CD4-positive, CD25-positive, alpha-beta regulatory T cell (primary cell): ENCODE measurements at regions not wholly inside any gene's neighbourhood (a gene's known extent, or its start where the extent isn't known, plus 50 kb on each side); places are given as distances from the start of the nearest gene placed in this dataset.
A peak's percentile ranks its signal among the peaks of the same experiment; 100 is the strongest.

ENCODE experiments used
- ATAC-seq, 2 donors: fragments of 150-1000 bp; cut with Tn5 transposase; one replicate each; pipeline ENCODE4 v1.10.0; 2021; ENCODE audit warnings: low read depth in 2 of 2, moderate number of reproducible peaks in 2 of 2, moderate library complexity in 1 of 2
- DNase-seq, 3 donors: peaks; one replicate each; pipeline versions ENCODE4 v3.0.0 to v3.0.0-alpha.2; 2012 to 2022; ENCODE audit warnings: mixed read lengths in 1 of 3
- H3K27ac ChIP-seq: one replicate; pipeline ENCODE4 v1.7.0; 2013; ENCODE audit warnings: mild to moderate bottlenecking, low read length; ENCODE audit not compliant: insufficient read depth, poor library complexity, severe bottlenecking
- H3K27me3 ChIP-seq: one replicate; pipeline ENCODE4 v1.7.0; 2013; ENCODE audit warnings: low read length; ENCODE audit not compliant: control insufficient read depth, insufficient read depth
- H3K36me3 ChIP-seq: one replicate; pipeline ENCODE4 v1.7.0; 2013; ENCODE audit warnings: mild to moderate bottlenecking, low read length, moderate library complexity; ENCODE audit not compliant: control insufficient read depth, insufficient read depth
- H3K4me1 ChIP-seq: 2 replicates; pipeline ENCODE4 v1.7.0; 2013; ENCODE audit warnings: mild to moderate bottlenecking, low read length; ENCODE audit not compliant: insufficient read depth, control insufficient read depth, poor library complexity, severe bottlenecking
- H3K4me3 ChIP-seq: one replicate; pipeline ENCODE4 v1.7.0; 2013; ENCODE audit warnings: low read depth, mild to moderate bottlenecking, low read length, moderate library complexity
- H3K9me3 ChIP-seq, 2 experiments: 1 replicate in 1 of 2; 2 replicates in 1 of 2; pipeline ENCODE4 v1.7.0; 2013; ENCODE audit warnings: low read length in 2 of 2, mild to moderate bottlenecking in 1 of 2, moderate library complexity in 1 of 2; ENCODE audit not compliant: control insufficient read depth in 2 of 2
- H3K27ac Mint-ChIP-seq, 3 donors: one replicate each; pipeline ENCODE4 v1.8.0; 2020 to 2022; ENCODE audit warnings: mild to moderate bottlenecking in 3 of 3, mixed read lengths in 3 of 3, moderate library complexity in 2 of 3
- H3K27me3 Mint-ChIP-seq: one replicate; pipeline ENCODE4 v1.8.0; 2022; ENCODE audit warnings: mild to moderate bottlenecking, mixed read lengths
- H3K36me3 Mint-ChIP-seq: one replicate; pipeline ENCODE4 v1.8.0; 2020; ENCODE audit warnings: mixed read lengths
- H3K4me1 Mint-ChIP-seq, 4 donors: one replicate each; pipeline ENCODE4 v1.8.0; 2020 to 2022; ENCODE audit warnings: mixed read lengths in 4 of 4, mild to moderate bottlenecking in 1 of 4
- H3K4me3 Mint-ChIP-seq, 4 donors: one replicate each; pipeline ENCODE4 v1.8.0; 2020 to 2022; ENCODE audit warnings: mild to moderate bottlenecking in 4 of 4, mixed read lengths in 4 of 4, moderate library complexity in 3 of 4
- H3K9me3 Mint-ChIP-seq, 7 donors: one replicate each; pipeline ENCODE4 v1.8.0; 2020 to 2022; ENCODE audit warnings: mixed read lengths in 7 of 7, mild to moderate bottlenecking in 3 of 7, moderate library complexity in 2 of 7

DNA sequence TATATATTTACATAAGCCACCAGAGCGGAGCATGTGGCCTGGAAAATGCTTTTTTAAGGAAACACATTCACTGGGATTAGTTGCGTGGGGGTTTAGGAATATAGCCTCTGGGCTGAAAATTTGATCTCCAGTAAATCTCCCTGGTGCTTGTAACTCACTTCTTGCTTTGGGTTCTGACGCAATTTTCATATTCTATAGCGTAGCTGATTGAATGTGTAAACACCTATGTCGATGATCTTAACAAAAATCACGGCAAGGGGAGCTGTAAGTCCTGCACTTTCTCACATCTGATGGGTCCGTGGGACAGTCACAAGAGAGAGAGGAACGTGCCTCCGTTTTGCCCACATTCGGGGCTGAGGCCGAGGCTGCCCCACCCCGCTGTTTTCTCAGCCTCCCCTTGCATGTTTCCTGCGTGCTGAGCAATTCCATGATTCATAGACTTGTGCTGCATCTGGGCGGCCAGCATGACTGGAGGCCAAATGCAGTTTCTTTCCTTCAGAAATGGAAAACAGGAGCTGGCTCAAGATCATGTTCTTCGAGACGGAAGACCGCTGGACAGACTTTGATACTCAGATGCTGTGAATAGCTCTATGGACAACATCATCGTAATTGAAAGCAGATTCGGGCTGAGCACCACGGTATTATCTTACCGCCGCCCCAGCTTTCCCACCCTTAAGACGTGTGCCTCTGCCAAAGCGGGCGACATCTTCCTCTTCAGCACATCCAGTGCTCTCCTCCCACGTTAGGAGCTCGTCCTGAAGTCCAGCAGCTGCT lies 109.2 kb downstream of the TMEM18 start:
- Histone ChIP-seq H3K27me3 (no peaks in the 10 kb centered on the region), H3K27ac (no peak overlapping the region), H3K4me1 (no peaks in the 10 kb centered on the region), H3K9me3 (no peaks in the 10 kb centered on the region), H3K36me3 (no peaks in the 10 kb centered on the region), H3K4me3 (no peak overlapping the region)
- Mint-ChIP-seq H3K4me1 (no peaks in the 10 kb centered on the region), H3K27ac (no peak overlapping the region), H3K9me3 (peaks cover 0 to 17% (median 5%) of the 10 kb centered on the region in 7 donors), H3K27me3 (peaks cover 4% of the 10 kb centered on the region), H3K4me3 (no peak overlapping the region), H3K36me3 (no peaks in the 10 kb centered on the region)
- DNase-seq (no peak), ATAC-seq (no peak)

DNA sequence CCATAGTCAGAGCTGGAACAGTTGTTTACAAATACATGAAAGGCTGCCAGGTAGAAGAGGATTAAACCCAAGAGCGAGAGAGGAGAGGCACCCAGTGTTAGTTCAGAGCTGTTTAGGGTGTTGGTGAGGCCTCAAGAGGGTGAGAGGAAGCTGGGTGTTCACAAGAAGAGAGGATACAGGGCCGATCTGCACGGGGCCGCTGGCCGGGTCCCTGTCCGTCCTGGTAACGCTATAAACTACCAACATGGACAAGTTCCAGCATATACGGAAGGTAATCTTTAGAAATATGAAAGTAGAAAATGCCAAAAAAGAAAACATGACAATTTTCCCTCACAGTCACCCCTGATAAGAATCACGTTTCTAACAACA lies 109.7 kb downstream of the TMEM18 start:
- H3K27me3 ChIP-seq: no peaks in the 10 kb centered on the region
- no peak overlapping the region for H3K4me3 Mint-ChIP-seq
- H3K9me3 Mint-ChIP-seq: peaks cover 0 to 16% (median 5%) of the 10 kb centered on the region in 7 donors

DNA sequence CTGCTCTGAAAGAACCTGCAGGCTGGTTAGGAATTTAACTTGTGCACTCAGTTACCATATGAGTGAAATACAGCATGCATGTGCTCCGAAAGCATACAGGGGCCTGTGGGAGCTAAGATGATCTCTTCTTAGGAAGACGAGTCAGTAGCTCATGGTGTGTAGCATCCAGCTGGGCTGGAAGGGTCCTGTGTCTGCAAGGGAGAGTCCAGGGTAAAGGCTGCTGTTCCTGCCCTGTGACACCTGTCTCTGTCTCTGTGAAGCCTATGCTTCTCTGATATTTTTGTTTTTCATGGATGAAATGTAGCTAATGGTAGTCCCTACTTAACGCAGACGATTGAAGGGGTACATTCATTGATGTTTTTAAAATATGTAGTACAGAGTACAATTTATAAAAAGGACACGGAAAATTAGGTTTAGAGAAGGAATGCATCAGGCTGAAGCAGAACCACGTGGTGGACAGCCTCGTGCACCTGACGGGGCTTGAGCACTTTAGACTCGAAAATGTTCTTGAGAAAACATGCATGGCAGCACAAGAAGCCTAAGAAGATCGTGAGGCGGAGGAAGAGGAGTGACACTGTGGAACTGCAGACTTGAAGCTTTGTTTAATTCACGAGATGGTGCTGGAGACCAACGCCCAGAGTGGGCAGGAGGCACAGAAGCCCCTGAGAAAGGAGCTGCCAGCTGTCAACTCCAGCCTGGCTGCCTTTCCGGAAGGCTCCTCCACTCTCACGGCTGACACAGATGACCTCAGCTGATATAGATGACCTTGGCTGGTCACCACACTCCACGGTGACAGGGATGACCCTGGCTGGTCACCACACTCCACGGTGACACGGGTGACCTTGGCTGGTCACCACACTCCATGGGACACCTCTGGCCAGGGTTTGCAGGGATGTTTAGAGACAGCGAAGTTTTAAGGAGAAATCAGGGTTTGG lies 110.6 kb downstream of the TMEM18 start:
- peak overlapping the region in 1 of 3 donors; percentile 90 for H3K27ac Mint-ChIP-seq
- no peak overlapping the region for H3K27ac ChIP-seq
- no peaks in the 10 kb centered on the region for H3K36me3 Mint-ChIP-seq
- no peak overlapping the region for H3K4me3 Mint-ChIP-seq
- no peak for ATAC-seq
- peaks cover 0 to 12% (median 1%) of the 10 kb centered on the region in 7 donors for H3K9me3 Mint-ChIP-seq
- no peaks in the 10 kb centered on the region for H3K36me3 ChIP-seq
- peaks cover 4% of the 10 kb centered on the region for H3K27me3 Mint-ChIP-seq
- no peaks in the 10 kb centered on the region for H3K4me1 Mint-ChIP-seq
- no peak overlapping the region for H3K4me3 ChIP-seq
- no peaks in the 10 kb centered on the region for H3K27me3 ChIP-seq
- H3K9me3 ChIP-seq: no peaks in the 10 kb centered on the region
- no peaks in the 10 kb centered on the region for H3K4me1 ChIP-seq
- DNase-seq: no peak

More for the DNA sequence above, 109.7 kb downstream of the TMEM18 start:
- H3K36me3 ChIP-seq: no peaks in the 10 kb centered on the region
- no peaks in the 10 kb centered on the region for H3K9me3 ChIP-seq
- no peaks in the 10 kb centered on the region for H3K4me1 ChIP-seq
- H3K4me3 ChIP-seq: no peak overlapping the region
- H3K36me3 Mint-ChIP-seq: no peaks in the 10 kb centered on the region
- H3K27me3 Mint-ChIP-seq: peaks cover 4% of the 10 kb centered on the region
- H3K4me1 Mint-ChIP-seq: no peaks in the 10 kb centered on the region
- ATAC-seq (no peak), DNase-seq (no peak)
- no peak overlapping the region for H3K27ac Mint-ChIP-seq
- H3K27ac ChIP-seq: no peak overlapping the region

DNA sequence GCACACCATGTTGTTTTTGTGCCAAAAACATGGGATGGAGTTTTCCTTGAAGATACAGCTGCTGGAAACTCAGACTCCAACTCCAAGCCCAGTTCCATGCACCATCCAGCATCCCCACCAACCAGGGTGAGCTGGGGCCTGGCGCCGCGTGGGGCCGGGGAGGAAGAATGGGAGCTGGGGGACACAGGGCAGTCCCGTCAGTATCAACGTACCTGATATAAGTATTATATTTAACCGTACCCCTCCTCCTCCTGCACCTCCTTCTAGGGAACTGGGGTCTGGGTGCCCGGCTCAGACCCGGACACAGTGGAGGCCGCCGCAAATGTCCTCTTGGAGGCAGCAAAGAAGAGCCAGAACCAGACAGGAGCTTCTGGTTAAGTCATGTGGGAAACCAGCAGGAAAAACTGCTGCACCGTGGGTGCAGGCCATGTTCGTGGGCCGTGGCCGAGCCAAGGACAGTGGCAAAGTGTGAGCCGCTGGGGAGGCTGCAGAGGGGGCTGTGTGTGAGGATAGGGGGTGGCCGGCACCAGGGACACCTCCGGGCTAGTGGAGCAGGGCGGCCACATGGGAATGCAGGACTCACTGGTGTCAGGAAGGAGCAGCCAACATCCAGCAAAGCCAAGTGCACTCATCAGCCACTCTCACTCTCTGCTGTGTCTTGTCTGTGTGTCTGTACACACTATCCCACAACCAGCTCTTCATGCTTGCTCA lies 112.6 kb downstream of the TMEM18 start:
- no peaks in the 10 kb centered on the region for H3K4me1 ChIP-seq
- no peak overlapping the region for H3K4me3 ChIP-seq
- Mint-ChIP-seq H3K9me3 (peaks cover 0 to 1% (median 0%) of the 10 kb centered on the region in 7 donors), H3K27me3 (peaks cover 4% of the 10 kb centered on the region), H3K36me3 (no peaks in the 10 kb centered on the region), H3K4me1 (no peaks in the 10 kb centered on the region), H3K27ac (no peak overlapping the region), H3K4me3 (no peak overlapping the region)
- no peak for DNase-seq
- no peak overlapping the region for H3K27ac ChIP-seq
- no peak for ATAC-seq
- H3K36me3 ChIP-seq: no peaks in the 10 kb centered on the region
- H3K27me3 ChIP-seq: no peaks in the 10 kb centered on the region
- H3K9me3 ChIP-seq: no peaks in the 10 kb centered on the region

DNA sequence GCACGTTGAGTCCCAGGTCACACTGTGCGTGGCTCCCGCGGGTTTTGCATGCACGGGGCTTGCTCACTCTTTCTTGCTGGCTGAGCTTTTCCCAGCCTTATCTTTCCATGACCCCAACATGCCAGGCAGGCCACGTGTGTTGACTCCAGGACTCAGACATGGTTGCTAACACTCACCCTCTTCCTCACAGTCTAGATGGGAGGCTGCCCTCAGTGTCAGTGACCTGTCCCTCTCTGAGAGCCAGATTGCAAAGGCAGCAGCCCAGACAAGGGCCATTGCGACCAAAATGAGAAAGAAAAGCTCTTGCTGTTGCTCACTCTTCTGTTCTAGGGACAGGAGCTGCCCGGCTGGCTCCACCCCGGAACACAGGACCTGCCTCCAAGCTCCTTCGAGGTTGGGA lies 113.7 kb downstream of the TMEM18 start:
- Histone ChIP-seq H3K4me1 (no peaks in the 10 kb centered on the region), H3K27me3 (no peaks in the 10 kb centered on the region), H3K9me3 (no peaks in the 10 kb centered on the region), H3K27ac (no peak overlapping the region), H3K36me3 (no peaks in the 10 kb centered on the region), H3K4me3 (no peak overlapping the region)
- Mint-ChIP-seq H3K4me1 (no peaks in the 10 kb centered on the region), H3K27me3 (peaks cover 4% of the 10 kb centered on the region), H3K27ac (no peak overlapping the region), H3K9me3 (peaks cover 0 to 1% (median 0%) of the 10 kb centered on the region in 7 donors), H3K36me3 (no peaks in the 10 kb centered on the region), H3K4me3 (no peak overlapping the region)
- DNase-seq (no peak), ATAC-seq (no peak)

DNA sequence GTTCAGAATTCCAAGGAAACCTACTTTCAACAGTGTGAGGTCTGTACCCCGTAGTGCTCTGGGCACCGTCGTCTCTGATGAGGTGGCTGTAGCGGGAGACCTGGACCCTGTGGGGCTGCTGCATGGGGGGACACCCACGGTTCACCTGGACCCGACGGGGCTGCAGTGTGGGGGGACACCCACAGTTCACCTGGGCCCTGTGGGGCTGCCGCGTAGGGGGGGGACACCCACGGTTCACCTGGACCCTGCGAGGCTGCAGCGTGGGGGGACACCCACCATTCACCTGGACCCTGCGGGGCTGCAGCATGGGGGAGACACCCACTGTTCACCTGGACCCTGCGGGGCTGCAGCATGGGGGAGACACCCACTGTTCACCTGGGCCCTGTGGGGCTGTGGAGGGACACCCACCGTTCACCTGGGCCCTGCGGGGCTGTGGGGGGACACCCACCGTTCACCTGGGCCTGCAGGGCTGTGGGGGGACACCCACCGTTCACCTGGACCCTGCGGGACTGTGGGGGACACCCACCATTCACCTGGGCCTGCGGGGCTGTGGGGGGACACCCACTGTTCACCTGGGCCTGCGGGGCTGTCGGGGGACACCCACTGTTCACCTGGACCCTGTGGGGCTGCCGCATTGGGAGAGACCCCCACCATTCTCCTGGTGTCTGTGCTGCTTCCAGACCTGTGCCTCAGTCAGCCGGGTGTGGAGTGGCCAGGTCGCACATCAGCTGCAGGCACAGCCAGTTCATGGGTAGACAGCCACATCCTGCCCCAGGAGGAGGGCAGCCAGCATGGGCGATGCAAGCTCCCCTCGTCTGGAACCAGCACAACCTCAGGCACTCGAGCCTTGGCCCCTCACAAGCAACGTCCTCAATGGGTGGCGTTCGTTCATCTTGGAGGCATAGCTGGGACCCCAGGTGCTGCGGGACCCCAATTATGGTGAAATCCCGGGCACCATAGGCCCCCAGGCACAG lies 114.5 kb downstream of the TMEM18 start:
- H3K9me3 ChIP-seq: no peaks in the 10 kb centered on the region
- Mint-ChIP-seq H3K9me3 (peaks cover 0 to 1% (median 0%) of the 10 kb centered on the region in 7 donors), H3K4me1 (no peaks in the 10 kb centered on the region), H3K36me3 (no peaks in the 10 kb centered on the region), H3K4me3 (no peak overlapping the region), H3K27ac (no peak overlapping the region), H3K27me3 (peaks cover 4% of the 10 kb centered on the region)
- DNase-seq (no peak), ATAC-seq (no peak)
- H3K27ac ChIP-seq: no peak overlapping the region
- no peaks in the 10 kb centered on the region for H3K27me3 ChIP-seq
- H3K36me3 ChIP-seq: no peaks in the 10 kb centered on the region
- no peak overlapping the region for H3K4me3 ChIP-seq
- H3K4me1 ChIP-seq: no peaks in the 10 kb centered on the region

DNA sequence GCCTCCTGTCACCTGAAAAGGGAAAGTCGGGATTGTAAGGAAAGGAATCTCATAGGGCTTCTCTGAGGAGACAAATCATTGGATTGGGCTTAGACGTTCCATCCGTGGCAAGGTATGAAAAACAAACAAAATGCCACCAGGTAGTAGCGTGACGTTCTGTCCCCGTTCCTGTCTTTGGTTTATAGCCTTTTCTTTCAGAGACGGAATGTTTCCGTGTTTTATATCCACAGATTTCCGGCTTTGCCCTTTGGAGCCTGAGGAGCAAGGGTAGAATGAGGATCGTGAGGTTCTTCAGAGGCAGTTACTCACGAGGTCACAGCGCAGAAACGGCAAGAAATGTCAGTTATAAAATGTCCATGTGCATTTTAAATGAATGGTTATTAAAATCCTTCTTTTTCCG lies 118.3 kb downstream of the TMEM18 start:
- no peaks in the 10 kb centered on the region for H3K36me3 ChIP-seq
- H3K4me1 Mint-ChIP-seq: no peaks in the 10 kb centered on the region
- no peaks in the 10 kb centered on the region for H3K36me3 Mint-ChIP-seq
- no peaks in the 10 kb centered on the region for H3K27me3 Mint-ChIP-seq
- no peaks in the 10 kb centered on the region for H3K9me3 ChIP-seq
- no peaks in the 10 kb centered on the region for H3K4me1 ChIP-seq
- no peaks in the 10 kb centered on the region for H3K27me3 ChIP-seq
- DNase-seq: no peak
- no peaks in the 10 kb centered on the region for H3K9me3 Mint-ChIP-seq
- no peak overlapping the region for H3K27ac ChIP-seq
- no peak overlapping the region for H3K4me3 Mint-ChIP-seq
- ATAC-seq: no peak
- H3K27ac Mint-ChIP-seq: no peak overlapping the region
- no peak overlapping the region for H3K4me3 ChIP-seq
